Embryonic facial prominence (tissue), 1 donor: ENCODE measurements at regions not wholly inside any gene's neighbourhood (a gene's known extent, or its start where the extent isn't known, plus 50 kb on each side); places are given as distances from the start of the nearest gene placed in this dataset.
"Not testable (repeated sequence)": the region's sequence is repeated elsewhere in the genome, so short reads cannot be mapped to it uniquely, and the experiment has no call there.

Source experiments
- DNase-seq: peaks from one replicate; pipeline ENCODE4 v3.0.0-alpha.2; 2016; ENCODE audit errors: extremely low spot score

- DNase-seq, result no peak
These were observed 51.9 kb upstream of the ZNF217 start for GRCh38 chr20:53645582-53645897.

DNA sequence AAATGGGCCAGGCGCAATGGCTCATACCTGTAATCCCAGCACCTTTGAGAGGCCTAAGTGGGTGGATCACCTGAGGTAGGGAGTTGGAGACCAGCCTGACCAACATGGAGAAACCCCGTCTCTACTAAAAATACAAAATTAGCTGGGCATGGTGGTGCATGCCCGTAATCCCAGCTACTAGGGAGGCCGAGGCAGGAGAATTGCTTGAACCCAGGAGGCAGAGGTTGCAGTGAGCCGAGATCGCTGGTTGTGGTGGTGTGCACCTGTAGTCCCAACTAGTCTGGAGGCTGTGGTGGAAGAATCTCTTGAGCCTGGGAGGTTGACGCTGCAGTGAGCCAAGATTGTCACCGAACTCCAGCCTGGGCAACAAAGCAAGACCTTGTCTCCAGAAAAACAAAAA, 50.5 kb upstream of the ZNF217 start:
- DNase-seq, result not testable (repeated sequence)
